ENCODE measurements at regions not wholly inside any gene's neighbourhood (a gene's known extent, or its start where the extent isn't known, plus 50 kb on each side); places are given as distances from the start of the nearest gene placed in this dataset.

- Histone ChIP-seq H3K4me1 (replicated peaks in 1 of 2; ENCODE audit: control insufficient read depth in 2 of 2, insufficient read depth in 2 of 2, low read length in 2 of 2) (no peaks in the 10 kb centered on the region), H3K36me3 (ENCODE audit: control insufficient read depth, insufficient read depth, low read length) (no peaks in the 10 kb centered on the region), H3K9me3 (replicated peaks; ENCODE audit: control insufficient read depth, insufficient read depth, low read depth, low read length) (no peaks in the 10 kb centered on the region), H4K20me1 (replicated peaks; ENCODE audit: control insufficient read depth, insufficient read depth, low read length) (no peaks in the 10 kb centered on the region), H3K79me2 (ENCODE audit: control insufficient read depth, insufficient read depth, low read length) (no peaks in the 10 kb centered on the region), H3K27me3 (ENCODE audit: control insufficient read depth in 2 of 2, insufficient read depth in 2 of 2, low read length in 2 of 2) (no peaks in the 10 kb centered on the region), H3K9me1 (ENCODE audit: control insufficient read depth, insufficient read depth, low read length) (no peaks in the 10 kb centered on the region), H3K9ac (ENCODE audit: insufficient read depth in 1 of 2, low read depth in 2 of 2, low read length in 2 of 2) (no peak overlapping the region), H3K27ac (ENCODE audit: extremely low read depth, low read depth, low read length) (no peak overlapping the region), H3K4me3 (no peak overlapping the region), H3K4me2 (ENCODE audit: insufficient read depth, low read length) (no peak overlapping the region), H2AFZ (ENCODE audit: low read depth, low read length) (no peak overlapping the region)
- no peak for FAIRE-seq
- no TSS peak for BruUV-seq (replicated peaks)
- POLR2A ChIA-PET, result no interaction called here
- intact Hi-C loops (cut with micrococcal nuclease), result no loop called here
- TF ChIP-seq STAT6 (CRISPR knock-in tag; IDR thresholded peaks at IDR 0.05) (no peak), RBM17 (IDR thresholded peaks at IDR 0.05; ENCODE audit: borderline replicate concordance, low read depth, low read length) (no peak), ZBTB1 (CRISPR knock-in tag; IDR thresholded peaks at IDR 0.05; ENCODE audit: borderline replicate concordance, low read depth) (no peak), ZNF274 (IDR thresholded peaks at IDR 0.05; ENCODE audit: borderline replicate concordance, low read depth, low read length) (no peak), ZNF408 (CRISPR knock-in tag; IDR thresholded peaks at IDR 0.05; ENCODE audit: low read depth) (no peak), SMARCB1 (IDR thresholded peaks at IDR 0.05; ENCODE audit: insufficient read length, low read depth) (no peak), PCBP1 (IDR thresholded peaks at IDR 0.05; ENCODE audit: low read depth, low read length, poor library complexity, severe bottlenecking) (no peak), CBX1 (IDR thresholded peaks at IDR 0.05; ENCODE audit: low read depth) (no peak), SMARCA4 (IDR thresholded peaks at IDR 0.05) (no peak), ZNF586 (CRISPR knock-in tag; conservative IDR thresholded peaks at IDR 0.05) (no peak), ZBTB43 (CRISPR knock-in tag; IDR thresholded peaks at IDR 0.05) (no peak), HOMEZ (CRISPR knock-in tag; IDR thresholded peaks at IDR 0.05) (no peak), RBFOX2 (IDR thresholded peaks at IDR 0.05; ENCODE audit: low read depth, low read length) (no peak), FOXP1 (CRISPR knock-in tag; IDR thresholded peaks at IDR 0.05) (no peak), SNRNP70 (optimal IDR thresholded peaks at IDR 0.05; ENCODE audit: low read depth, low read length) (no peak)
- no peak for DNase-seq (ENCODE audit: extremely low read depth in 1 of 4, low spot score in 3 of 4)
- in situ Hi-C loops (cut with MboI), result no loop called here
- no peak for ATAC-seq
- CTCF ChIA-PET (ENCODE audit: low intra/inter-chr PET ratio), result no interaction called here
- 3% methylated on average over 4 of the region's 4 CpGs for WGBS (ENCODE audit: insufficient coverage, low coverage, missing lambda C conversion rate)
These were observed 422.5 kb upstream of the SGCG start for GRCh38 chr13:22758245-22758644.
